H9 (cell line): ENCODE measurements at regions not wholly inside any gene's neighbourhood (a gene's known extent, or its start where the extent isn't known, plus 50 kb on each side); places are given as distances from the start of the nearest gene placed in this dataset.

Source experiments
- DNase-seq: peaks from one replicate; pipeline ENCODE4 v3.0.0-alpha.2; 2017
- H2AFZ ChIP-seq: one replicate; pipeline ENCODE4 v1.6.1; 2013; ENCODE audit warnings: mild to moderate bottlenecking, low read length, control low read depth, moderate library complexity
- H2AK5ac ChIP-seq: 2 replicates; pipeline ENCODE4 v1.6.1; 2013; ENCODE audit warnings: low read length, control low read depth, mixed read lengths; ENCODE audit not compliant: insufficient read length
- H2BK120ac ChIP-seq: one replicate; pipeline ENCODE4 v1.6.1; 2013; ENCODE audit warnings: low read depth, mild to moderate bottlenecking, low read length, control low read depth, inconsistent platforms; ENCODE audit not compliant: poor library complexity, severe bottlenecking
- H2BK12ac ChIP-seq: 2 replicates; pipeline ENCODE4 v1.6.1; 2013; ENCODE audit warnings: low read length, control low read depth, mixed read lengths, low read depth; ENCODE audit not compliant: insufficient read length
- H2BK15ac ChIP-seq: 2 replicates; pipeline ENCODE4 v1.6.1; 2013; ENCODE audit warnings: low read depth, low read length, control low read depth
- H2BK20ac ChIP-seq: one replicate; pipeline ENCODE4 v1.6.1; 2013; ENCODE audit warnings: low read depth, mild to moderate bottlenecking, low read length, control low read depth, inconsistent platforms; ENCODE audit not compliant: poor library complexity, severe bottlenecking
- H2BK5ac ChIP-seq: 2 replicates; pipeline ENCODE4 v1.6.1; 2013; ENCODE audit warnings: low read length, control low read depth, mixed read lengths; ENCODE audit not compliant: insufficient read length
- H3K14ac ChIP-seq: 2 replicates; pipeline ENCODE4 v1.6.1; 2013; ENCODE audit warnings: low read length, control low read depth; ENCODE audit not compliant: insufficient read depth
- H3K18ac ChIP-seq: 2 replicates; pipeline ENCODE4 v1.6.1; 2013; ENCODE audit warnings: low read depth, mild to moderate bottlenecking, mixed read lengths, low read length, control low read depth; ENCODE audit not compliant: insufficient read length
- H3K23ac ChIP-seq: 2 replicates; pipeline ENCODE4 v1.6.1; 2013; ENCODE audit warnings: low read length, control low read depth, mixed read lengths, low read depth; ENCODE audit not compliant: insufficient read length
- H3K23me2 ChIP-seq: 2 replicates; pipeline ENCODE4 v1.6.1; 2013; ENCODE audit warnings: low read depth, mild to moderate bottlenecking, mixed read lengths, low read length, control low read depth; ENCODE audit not compliant: insufficient read length, poor library complexity, severe bottlenecking
- H3K27ac ChIP-seq: 2 replicates; pipeline ENCODE4 v1.5.1; 2013; ENCODE audit warnings: low read length, control low read depth, mixed read lengths, low read depth; ENCODE audit not compliant: insufficient read length
- H3K27me3 ChIP-seq: 2 replicates; pipeline ENCODE4 v1.6.1; 2013; ENCODE audit warnings: low read length, control low read depth, inconsistent platforms; ENCODE audit not compliant: insufficient read depth
- H3K4ac ChIP-seq: 2 replicates; pipeline ENCODE4 v1.6.1; 2013; ENCODE audit warnings: low read depth, mild to moderate bottlenecking, control low read depth, inconsistent platforms, low read length, moderate library complexity
- H3K4me1 ChIP-seq: 2 replicates; pipeline ENCODE4 v1.6.1; 2013; ENCODE audit warnings: low read length, control low read depth, inconsistent platforms; ENCODE audit not compliant: insufficient read depth
- H3K4me2 ChIP-seq: 2 replicates; pipeline ENCODE4 v1.6.1; 2013; ENCODE audit warnings: low read length, control low read depth, mixed read lengths; ENCODE audit not compliant: insufficient read length, insufficient read depth
- H3K56ac ChIP-seq: 2 replicates; pipeline ENCODE4 v1.6.1; 2013; ENCODE audit warnings: low read depth, mild to moderate bottlenecking, mixed read lengths, low read length, control low read depth; ENCODE audit not compliant: insufficient read length
- H3K79me1 ChIP-seq: 2 replicates; pipeline ENCODE4 v1.6.1; 2013; ENCODE audit warnings: low read depth, mild to moderate bottlenecking, moderate library complexity, low read length, control low read depth, inconsistent platforms; ENCODE audit not compliant: insufficient read depth, poor library complexity, severe bottlenecking
- H3K79me2 ChIP-seq: 2 replicates; pipeline ENCODE4 v1.6.1; 2013; ENCODE audit warnings: low read length, control low read depth, inconsistent platforms; ENCODE audit not compliant: insufficient read depth
- H3K9ac ChIP-seq: 2 replicates; pipeline ENCODE4 v1.6.1; 2013; ENCODE audit warnings: low read length, control low read depth, mixed read lengths; ENCODE audit not compliant: insufficient read length; ENCODE audit errors: extremely low read depth
- H3K9me3 ChIP-seq: one replicate; pipeline ENCODE4 v1.6.1; 2013; ENCODE audit warnings: low read depth, low read length, inconsistent platforms; ENCODE audit not compliant: control insufficient read depth
- H3T11ph ChIP-seq: one replicate; pipeline ENCODE4 v1.6.1; 2013; ENCODE audit warnings: mild to moderate bottlenecking, low read length, control low read depth, inconsistent platforms
- H4K20me1 ChIP-seq: one replicate; pipeline ENCODE4 v1.6.1; 2013; ENCODE audit not compliant: control insufficient read depth, insufficient read length, insufficient read depth
- H4K5ac ChIP-seq: 2 replicates; pipeline ENCODE4 v1.6.1; 2013; ENCODE audit warnings: low read depth, mild to moderate bottlenecking, mixed read lengths, low read length, control low read depth; ENCODE audit not compliant: insufficient read length
- H4K8ac ChIP-seq: replicated peaks from 2 replicates; pipeline ENCODE4 v1.6.1; 2013; ENCODE audit warnings: low read length, control low read depth, mixed read lengths, low read depth; ENCODE audit not compliant: insufficient read length
- H4K91ac ChIP-seq: 2 replicates; pipeline ENCODE4 v1.6.1; 2013; ENCODE audit warnings: low read depth, mild to moderate bottlenecking, moderate library complexity, mixed read lengths, low read length, control low read depth; ENCODE audit not compliant: insufficient read length
- H3K27ac Mint-ChIP-seq, 3 experiments: 2 replicates in 2 of 3; 3 replicates in 1 of 3; pipeline ENCODE4 v1.8.0; 2020 to 2021; ENCODE audit warnings: mixed read lengths in 3 of 3, mild to moderate bottlenecking in 1 of 3, moderate library complexity in 1 of 3
- H3K27me3 Mint-ChIP-seq: 2 replicates; pipeline ENCODE4 v1.8.0; 2021; ENCODE audit warnings: low read depth, mild to moderate bottlenecking, moderate library complexity, mixed read lengths
- H3K36me3 Mint-ChIP-seq, 3 experiments: 2 replicates in 2 of 3; 3 replicates in 1 of 3; pipeline ENCODE4 v1.8.0; 2020 to 2021; ENCODE audit warnings: low read depth in 3 of 3, mixed read lengths in 3 of 3; ENCODE audit not compliant: insufficient read depth in 1 of 3
- H3K4me1 Mint-ChIP-seq, 2 experiments: 2 replicates each; pipeline ENCODE4 v1.8.0; 2020; ENCODE audit warnings: mixed read lengths in 2 of 2
- H3K4me3 Mint-ChIP-seq, 2 experiments: 2 replicates in 1 of 2; 3 replicates in 1 of 2; pipeline ENCODE4 v1.8.0; 2020 to 2021; ENCODE audit warnings: mild to moderate bottlenecking in 2 of 2, mixed read lengths in 2 of 2, moderate library complexity in 1 of 2
- H3K9me3 Mint-ChIP-seq, 2 experiments: 2 replicates in 1 of 2; 3 replicates in 1 of 2; pipeline ENCODE4 v1.8.0; 2020; ENCODE audit warnings: mild to moderate bottlenecking in 2 of 2, mixed read lengths in 2 of 2, moderate library complexity in 1 of 2
- WGBS: extraction: QIAGEN DNeasy Blood & Tissue Kit; methylation state at CpG from one replicate; pipeline ENCODE4 v1.1.7; 2013; ENCODE audit warnings: missing lambda C conversion rate, low lambda C conversion rate, mixed read lengths; ENCODE audit not compliant: insufficient read length; ENCODE audit errors: extremely low coverage; 5-methylcytosine and 5-hydroxymethylcytosine counted together
- TF ChIP-seq, protein P1 (sequence below): fragments of 200-600 bp; sonication (generic); conservative IDR thresholded peaks from 3 replicates; pipeline ENCODE4 v1.8.0; 2021; ENCODE audit warnings: antibody characterized with exemption, mild to moderate bottlenecking

- peaks cover 30 to 32% of the 10 kb centered on the region in 2 experiments for H3K9me3 Mint-ChIP-seq
- no peak overlapping the region for H2BK5ac ChIP-seq
- no peak overlapping the region for H3K4me3 Mint-ChIP-seq
Observed at GRCh38 chr7:84629216-84629615, 434.6 kb upstream of the SEMA3A start.

More at GRCh38 chr7:84629216-84629615, 434.6 kb upstream of the SEMA3A start:
- no peak overlapping the region for H2BK120ac ChIP-seq
- no peaks in the 10 kb centered on the region for H4K20me1 ChIP-seq
- H3K27me3 ChIP-seq = no peaks in the 10 kb centered on the region; the same call in 1 of the 2 replicates
- H3K23me2 ChIP-seq = no peaks in the 10 kb centered on the region
- H3K27me3 Mint-ChIP-seq = no peaks in the 10 kb centered on the region
- H4K5ac ChIP-seq = no peak overlapping the region
- H2AK5ac ChIP-seq = no peak overlapping the region
- no peak overlapping the region for H2BK12ac ChIP-seq
- H3K4ac ChIP-seq = no peak overlapping the region
- peaks cover 18 to 36% (median 28%) of the 10 kb centered on the region in 3 experiments for H3K36me3 Mint-ChIP-seq
- no peak overlapping the region for H2BK20ac ChIP-seq
- no peak overlapping the region for H4K91ac ChIP-seq
- no peak overlapping the region for H3K9ac ChIP-seq
- no peak overlapping the region for H4K8ac ChIP-seq
- no peak overlapping the region for H2BK15ac ChIP-seq
- H2AFZ ChIP-seq = no peak overlapping the region
- H3K4me1 ChIP-seq = no peaks in the 10 kb centered on the region
- H3K4me2 ChIP-seq = no peak overlapping the region
- no peak overlapping the region for H3K27ac ChIP-seq
- no peak overlapping the region for H3K18ac ChIP-seq
- no peak overlapping the region for H3K14ac ChIP-seq
- H3K4me1 Mint-ChIP-seq = no peaks in the 10 kb centered on the region
- TF ChIP-seq, protein P1, sequence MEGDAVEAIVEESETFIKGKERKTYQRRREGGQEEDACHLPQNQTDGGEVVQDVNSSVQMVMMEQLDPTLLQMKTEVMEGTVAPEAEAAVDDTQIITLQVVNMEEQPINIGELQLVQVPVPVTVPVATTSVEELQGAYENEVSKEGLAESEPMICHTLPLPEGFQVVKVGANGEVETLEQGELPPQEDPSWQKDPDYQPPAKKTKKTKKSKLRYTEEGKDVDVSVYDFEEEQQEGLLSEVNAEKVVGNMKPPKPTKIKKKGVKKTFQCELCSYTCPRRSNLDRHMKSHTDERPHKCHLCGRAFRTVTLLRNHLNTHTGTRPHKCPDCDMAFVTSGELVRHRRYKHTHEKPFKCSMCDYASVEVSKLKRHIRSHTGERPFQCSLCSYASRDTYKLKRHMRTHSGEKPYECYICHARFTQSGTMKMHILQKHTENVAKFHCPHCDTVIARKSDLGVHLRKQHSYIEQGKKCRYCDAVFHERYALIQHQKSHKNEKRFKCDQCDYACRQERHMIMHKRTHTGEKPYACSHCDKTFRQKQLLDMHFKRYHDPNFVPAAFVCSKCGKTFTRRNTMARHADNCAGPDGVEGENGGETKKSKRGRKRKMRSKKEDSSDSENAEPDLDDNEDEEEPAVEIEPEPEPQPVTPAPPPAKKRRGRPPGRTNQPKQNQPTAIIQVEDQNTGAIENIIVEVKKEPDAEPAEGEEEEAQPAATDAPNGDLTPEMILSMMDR = no peak
- H3K56ac ChIP-seq = no peak overlapping the region
- no peak overlapping the region for H3T11ph ChIP-seq
- no peak overlapping the region for H3K27ac Mint-ChIP-seq
- DNase-seq = no peak
- no peaks in the 10 kb centered on the region for H3K79me1 ChIP-seq
- no CpG with 5 or more reads among the region's 3 CpGs for WGBS
- H3K79me2 ChIP-seq = no peaks in the 10 kb centered on the region
- peaks cover 11% of the 10 kb centered on the region for H3K9me3 ChIP-seq
- no peak overlapping the region for H3K23ac ChIP-seq
